ENCODE measurements at regions not wholly inside any gene's neighbourhood (a gene's known extent, or its start where the extent isn't known, plus 50 kb on each side); places are given as distances from the start of the nearest gene placed in this dataset.
"Not testable (repeated sequence)": the region's sequence is repeated elsewhere in the genome, so short reads cannot be mapped to it uniquely, and the experiment has no call there.

- not testable (repeated sequence) for H3K4me1 Mint-ChIP-seq (ENCODE audit: low read depth)
Measured at GRCh38 chr22:21150863-21151262, 105.1 kb downstream of the LRRC74B start.

DNA sequence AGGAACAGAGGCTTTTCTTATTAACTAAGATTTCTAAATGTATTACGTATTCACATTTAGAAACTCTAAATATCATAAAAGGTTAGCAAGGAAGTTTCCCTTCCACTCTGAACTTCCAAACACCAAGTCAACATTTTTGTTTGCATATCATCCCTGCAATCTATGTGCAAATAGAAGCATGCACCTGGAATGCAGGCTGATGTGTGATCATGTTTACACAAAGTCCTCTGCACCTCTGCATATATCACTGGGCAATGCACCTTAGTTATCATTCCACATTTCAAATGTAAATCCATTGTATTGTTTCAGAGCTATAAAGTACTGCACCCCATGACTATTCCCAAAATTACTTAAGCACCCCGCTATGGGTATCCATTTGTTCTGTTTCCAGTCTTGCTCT, 142.1 kb downstream of the LRRC74B start:
- DNase-seq; intact Hi-C loops (cut with micrococcal nuclease); H3K27ac Mint-ChIP-seq; H3K4me1 Mint-ChIP-seq (ENCODE audit: low read depth); H3K27me3 Mint-ChIP-seq (ENCODE audit: low read depth); H3K36me3 Mint-ChIP-seq (ENCODE audit: low read depth); CTCF ChIA-PET; H3K9me3 Mint-ChIP-seq; H3K4me3 Mint-ChIP-seq: not testable (repeated sequence)

More at GRCh38 chr22:21150863-21151262, 105.1 kb downstream of the LRRC74B start:
- intact Hi-C loops (cut with micrococcal nuclease); H3K9me3 Mint-ChIP-seq; H3K36me3 Mint-ChIP-seq (ENCODE audit: low read depth); H3K27me3 Mint-ChIP-seq (ENCODE audit: low read depth); CTCF ChIA-PET; H3K4me3 Mint-ChIP-seq; H3K27ac Mint-ChIP-seq: not testable (repeated sequence)
- DNase-seq, result peak; percentile 49

GRCh38 chr22:21212054-21212453, 166.3 kb downstream of the LRRC74B start:
- DNase-seq; intact Hi-C loops (cut with micrococcal nuclease); CTCF ChIA-PET; H3K27ac Mint-ChIP-seq; H3K36me3 Mint-ChIP-seq (ENCODE audit: low read depth); H3K9me3 Mint-ChIP-seq; H3K27me3 Mint-ChIP-seq (ENCODE audit: low read depth); H3K4me3 Mint-ChIP-seq; H3K4me1 Mint-ChIP-seq (ENCODE audit: low read depth): not testable (repeated sequence)

GRCh38 chr22:21215973-21216731, 167.4 kb upstream of the RIMBP3B start:
- H3K27me3 Mint-ChIP-seq (ENCODE audit: low read depth); H3K36me3 Mint-ChIP-seq (ENCODE audit: low read depth); H3K4me3 Mint-ChIP-seq; DNase-seq; CTCF ChIA-PET; H3K27ac Mint-ChIP-seq; H3K9me3 Mint-ChIP-seq; H3K4me1 Mint-ChIP-seq (ENCODE audit: low read depth); intact Hi-C loops (cut with micrococcal nuclease): not testable (repeated sequence)

DNA sequence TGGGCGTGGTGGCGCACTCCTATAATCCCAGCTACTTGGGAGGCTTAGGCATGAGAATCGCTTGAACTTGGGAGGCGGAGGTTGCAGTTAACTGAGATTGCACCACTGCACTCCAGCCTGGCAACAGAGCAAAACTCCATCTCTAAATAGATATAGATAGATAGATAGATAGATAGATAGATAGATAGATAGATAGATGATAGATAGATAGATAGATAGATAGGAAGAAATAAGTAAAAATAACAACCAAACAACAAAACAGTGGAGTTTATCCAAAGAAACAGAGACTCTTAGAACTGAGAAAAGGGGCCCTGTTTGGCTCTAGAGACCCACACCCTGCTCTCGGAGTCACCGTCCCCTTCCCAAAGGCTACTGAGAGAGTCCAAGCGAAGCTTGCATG, 158.7 kb upstream of the RIMBP3B start:
- H3K27ac Mint-ChIP-seq; H3K4me1 Mint-ChIP-seq (ENCODE audit: low read depth); intact Hi-C loops (cut with micrococcal nuclease); H3K9me3 Mint-ChIP-seq; H3K27me3 Mint-ChIP-seq (ENCODE audit: low read depth); H3K36me3 Mint-ChIP-seq (ENCODE audit: low read depth); DNase-seq; H3K4me3 Mint-ChIP-seq; CTCF ChIA-PET: not testable (repeated sequence)

DNA sequence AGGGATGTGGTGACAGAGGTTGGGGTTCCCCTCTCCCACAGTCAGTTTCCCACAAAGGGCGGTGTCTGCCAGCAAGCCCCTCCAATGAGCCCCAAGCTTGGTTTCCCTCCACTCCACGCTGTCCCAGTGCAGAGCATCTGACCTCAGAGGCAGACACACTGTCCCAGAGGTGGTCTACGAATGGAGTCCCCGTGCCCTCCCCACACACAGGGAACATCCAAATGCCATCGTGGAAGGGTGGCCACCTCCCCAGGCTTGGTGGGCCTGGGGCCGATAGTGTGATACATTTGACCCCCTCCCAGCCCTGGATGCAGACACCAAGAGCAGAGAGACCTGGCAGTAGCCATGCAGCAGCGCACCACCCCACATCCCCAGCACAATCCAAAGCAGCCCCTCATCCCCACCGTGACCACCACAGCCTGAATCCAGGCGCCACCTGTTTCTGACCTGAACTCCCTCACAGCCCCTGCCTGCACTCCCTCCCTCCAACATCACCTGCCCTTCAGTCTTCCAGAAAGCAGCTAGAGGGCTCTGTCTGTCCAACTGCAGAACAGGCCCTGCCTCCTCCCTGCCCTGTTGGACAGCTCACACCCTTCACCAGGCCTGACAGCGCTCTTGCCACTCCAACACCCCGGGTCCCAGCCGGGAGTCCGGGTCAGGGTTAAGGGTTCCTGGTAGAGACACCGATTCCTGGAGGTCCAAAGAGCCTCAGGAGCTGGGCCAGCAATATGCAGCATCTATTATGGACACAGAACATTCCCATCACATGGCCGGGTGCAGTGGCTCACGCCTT, 156.5 kb upstream of the RIMBP3B start:
- H3K4me3 Mint-ChIP-seq; H3K9me3 Mint-ChIP-seq; H3K36me3 Mint-ChIP-seq (ENCODE audit: low read depth); intact Hi-C loops (cut with micrococcal nuclease); DNase-seq; H3K27ac Mint-ChIP-seq; CTCF ChIA-PET; H3K4me1 Mint-ChIP-seq (ENCODE audit: low read depth); H3K27me3 Mint-ChIP-seq (ENCODE audit: low read depth): not testable (repeated sequence)

DNA sequence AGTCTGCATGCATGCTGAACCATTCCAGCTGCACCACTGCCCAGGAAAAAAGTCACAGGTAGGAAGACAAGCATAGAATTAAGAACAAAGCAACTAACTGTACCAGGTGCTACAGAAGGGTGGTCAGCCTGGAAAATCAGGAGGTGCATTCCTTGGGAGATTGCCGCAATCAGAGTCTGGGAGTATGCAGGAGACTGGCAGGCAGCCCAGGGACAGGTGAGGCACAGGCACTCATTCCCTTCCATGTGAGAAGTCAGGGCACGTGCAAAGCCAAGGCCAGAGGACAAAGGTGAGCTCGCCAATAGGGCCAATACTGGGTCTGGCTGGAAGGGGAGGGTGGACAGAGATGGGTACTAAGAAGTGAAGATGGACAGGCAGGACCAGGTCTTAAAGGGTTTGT, 132.1 kb upstream of the RIMBP3B start:
- H3K4me1 Mint-ChIP-seq (ENCODE audit: low read depth); DNase-seq; intact Hi-C loops (cut with micrococcal nuclease); H3K27me3 Mint-ChIP-seq (ENCODE audit: low read depth); H3K27ac Mint-ChIP-seq; H3K36me3 Mint-ChIP-seq (ENCODE audit: low read depth); H3K9me3 Mint-ChIP-seq; H3K4me3 Mint-ChIP-seq; CTCF ChIA-PET: not testable (repeated sequence)

DNA sequence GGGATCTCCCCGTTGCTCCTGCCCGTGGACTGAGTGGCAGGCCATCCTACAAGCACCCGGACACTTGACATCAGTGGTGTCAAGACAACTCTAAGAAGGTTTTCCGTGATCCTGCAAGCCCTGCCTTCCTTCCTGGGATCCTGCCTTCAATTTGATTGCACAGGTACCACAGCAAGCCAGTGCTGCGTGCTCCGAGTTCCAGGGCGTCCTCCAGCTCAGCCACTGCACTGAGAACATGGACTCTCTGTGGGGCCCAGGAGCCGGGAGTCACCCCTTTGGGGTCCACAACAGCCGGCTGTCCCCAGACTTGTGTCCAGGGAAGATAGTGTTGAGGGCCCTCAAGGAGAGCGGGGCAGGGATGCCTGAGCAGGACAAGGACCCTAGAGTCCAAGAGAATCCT, 100.9 kb upstream of the RIMBP3B start:
- H3K27me3 Mint-ChIP-seq (ENCODE audit: low read depth); H3K4me1 Mint-ChIP-seq (ENCODE audit: low read depth); DNase-seq; intact Hi-C loops (cut with micrococcal nuclease); CTCF ChIA-PET; H3K36me3 Mint-ChIP-seq (ENCODE audit: low read depth); H3K4me3 Mint-ChIP-seq; H3K27ac Mint-ChIP-seq; H3K9me3 Mint-ChIP-seq: not testable (repeated sequence)

GRCh38 chr22:21293702-21294101, 89.8 kb upstream of the RIMBP3B start:
- DNase-seq; intact Hi-C loops (cut with micrococcal nuclease): not testable (repeated sequence)

DNA sequence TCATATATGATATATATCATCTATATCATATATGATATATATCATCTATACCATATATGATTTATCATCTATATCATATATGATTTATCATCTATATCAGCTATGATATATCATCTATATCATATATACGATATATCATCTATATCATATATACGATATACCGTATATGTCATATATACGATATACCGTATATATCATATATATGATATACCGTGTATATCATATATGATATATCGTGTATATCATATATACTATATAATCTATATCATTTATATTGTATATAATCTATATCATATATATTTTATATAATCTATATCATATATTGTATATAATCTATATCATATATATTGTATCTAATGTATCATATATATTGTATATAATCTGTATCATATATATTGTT, 55.9 kb upstream of the RIMBP3B start:
- DNase-seq; H3K9me3 Mint-ChIP-seq; CTCF ChIA-PET; H3K27me3 Mint-ChIP-seq (ENCODE audit: low read depth); H3K36me3 Mint-ChIP-seq (ENCODE audit: low read depth); H3K4me3 Mint-ChIP-seq; H3K4me1 Mint-ChIP-seq (ENCODE audit: low read depth); H3K27ac Mint-ChIP-seq; intact Hi-C loops (cut with micrococcal nuclease): not testable (repeated sequence)

More at GRCh38 chr22:21293702-21294101, 89.8 kb upstream of the RIMBP3B start:
- H3K36me3 Mint-ChIP-seq (ENCODE audit: low read depth); H3K4me3 Mint-ChIP-seq; H3K27ac Mint-ChIP-seq; CTCF ChIA-PET; H3K27me3 Mint-ChIP-seq (ENCODE audit: low read depth); H3K9me3 Mint-ChIP-seq; H3K4me1 Mint-ChIP-seq (ENCODE audit: low read depth): not testable (repeated sequence)

Data from activated naive CD4-positive, alpha-beta T cell treated with anti-CD3 and anti-CD28 coated beads for 36 hours (primary cell).